K562 (cell line): ENCODE measurements at regions not wholly inside any gene's neighbourhood (a gene's known extent, or its start where the extent isn't known, plus 50 kb on each side); places are given as distances from the start of the nearest gene placed in this dataset.

Source experiments
- CTCF ChIP-seq, 3 experiments: IDR thresholded peaks in 2 of 3; conservative IDR thresholded peaks in 1 of 3; 2 replicates each; pipeline ENCODE4 v1.5.1; 2011 to 2012; ENCODE audit warnings: low read length in 3 of 3, mild to moderate bottlenecking in 3 of 3, control low read depth in 2 of 3, improper control_type of control experiment in 1 of 3, inconsistent platforms in 1 of 3, low read depth in 1 of 3, mixed read lengths in 1 of 3, moderate library complexity in 1 of 3; ENCODE audit not compliant: insufficient read depth in 2 of 3
- EGR1 ChIP-seq: fragments of 450-650 bp; conservative IDR thresholded peaks from 2 replicates; pipeline ENCODE4 v1.6.1; 2017; ENCODE audit warnings: mild to moderate bottlenecking
- FOXJ3 ChIP-seq: sonication (generic); formaldehyde crosslinking; IDR thresholded peaks from 2 replicates; pipeline ENCODE4 v1.4.0; 2020; ENCODE audit warnings: mild to moderate bottlenecking, missing genetic modification reagents
- MTA3 ChIP-seq: fragments of 450-650 bp; formaldehyde crosslinking; IDR thresholded peaks from 2 replicates; pipeline ENCODE4 v1.6.1; 2017; ENCODE audit warnings: mild to moderate bottlenecking, borderline replicate concordance
- POLR2A ChIP-seq: fragments of 450-650 bp; conservative IDR thresholded peaks from 2 replicates; pipeline ENCODE4 v1.6.1; 2016
- POLR2AphosphoS2 ChIP-seq: IDR thresholded peaks from 2 replicates; pipeline ENCODE4 v1.6.1; 2012; ENCODE audit warnings: low read length, improper control_type of control experiment
- POLR2AphosphoS5 ChIP-seq: IDR thresholded peaks from 2 replicates; pipeline ENCODE4 v1.6.1; 2011; ENCODE audit warnings: mild to moderate bottlenecking, low read depth, low read length, moderate library complexity; ENCODE audit not compliant: control insufficient read depth, insufficient read depth
- ZBED1 ChIP-seq: IDR thresholded peaks from 2 replicates; pipeline ENCODE4 v1.6.1; 2014
- ZNF408 ChIP-seq: fragments of 250-450 bp; sonication (Bioruptor Pico); IDR thresholded peaks from 2 replicates; pipeline ENCODE4 v1.4.0; 2020; ENCODE audit warnings: low read depth, mild to moderate bottlenecking, moderate library complexity
- TF ChIP-seq, protein P1 (sequence below): sonication (generic); formaldehyde crosslinking; IDR thresholded peaks from 2 replicates; pipeline ENCODE4 v1.5.0; 2020; ENCODE audit warnings: missing genetic modification reagents

GRCh38 chr6:92495242-92495641 is 924.1 kb downstream of the EPHA7 start:
- no peak for TF ChIP-seq POLR2AphosphoS2
- TF ChIP-seq POLR2A: no peak
- no peak for TF ChIP-seq MTA3
- TF ChIP-seq, protein P1, sequence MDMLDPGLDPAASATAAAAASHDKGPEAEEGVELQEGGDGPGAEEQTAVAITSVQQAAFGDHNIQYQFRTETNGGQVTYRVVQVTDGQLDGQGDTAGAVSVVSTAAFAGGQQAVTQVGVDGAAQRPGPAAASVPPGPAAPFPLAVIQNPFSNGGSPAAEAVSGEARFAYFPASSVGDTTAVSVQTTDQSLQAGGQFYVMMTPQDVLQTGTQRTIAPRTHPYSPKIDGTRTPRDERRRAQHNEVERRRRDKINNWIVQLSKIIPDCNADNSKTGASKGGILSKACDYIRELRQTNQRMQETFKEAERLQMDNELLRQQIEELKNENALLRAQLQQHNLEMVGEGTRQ: no peak
- no peak for TF ChIP-seq POLR2AphosphoS5
- no peak for TF ChIP-seq CTCF (IDR thresholded peaks at IDR 0.05 in 2 of 3, conservative IDR thresholded peaks at IDR 0.05 in 1 of 3; ENCODE audit: insufficient read depth in 2 of 3, low read depth in 1 of 3, low read length in 3 of 3)
- no peak for TF ChIP-seq EGR1
- TF ChIP-seq FOXJ3 (CRISPR knock-in tag): no peak
- TF ChIP-seq ZNF408 (CRISPR knock-in tag): no peak
- TF ChIP-seq ZBED1: no peak
